A673 (cell line): ENCODE measurements at regions not wholly inside any gene's neighbourhood (a gene's known extent, or its start where the extent isn't known, plus 50 kb on each side); places are given as distances from the start of the nearest gene placed in this dataset.

ENCODE experiments used
- BruUV-seq: library from RNA; stranded (reverse); fragments of 400-500 nt; replicated peaks from 2 replicates; lab custom pipeline; 2021; lab: Mats Ljungman, UMichigan
- CTCF ChIA-PET: fragments of 300-600 bp; sonication (Branson Sonifier 250); formaldehyde crosslinking; loops from one replicate; lab custom pipeline; 2022; ENCODE audit warnings: antibody characterized with exemption; lab: Charles Lee
- POLR2A ChIA-PET: fragments of 300-600 bp; sonication (Branson Sonifier 250); formaldehyde crosslinking; loops from one replicate; lab custom pipeline; 2022; ENCODE audit warnings: antibody characterized with exemption; ENCODE audit not compliant: low non-redundant PET; lab: Charles Lee
- DNase-seq: peaks from one replicate; pipeline ENCODE4 v3.0.0-alpha.2; 2015; ENCODE audit warnings: low spot score
- H3K27ac ChIP-seq: fragments of 200-600 bp; sonication (generic); 2 replicates; pipeline ENCODE4 v1.5.1; 2016; ENCODE audit warnings: mixed run types, low read depth, mild to moderate bottlenecking, mixed read lengths, antibody characterized with exemption, low read length; ENCODE audit not compliant: poor library complexity, severe bottlenecking
- H3K27me3 ChIP-seq: fragments of 200-600 bp; sonication (generic); replicated peaks from 2 replicates; pipeline ENCODE4 v1.6.1; 2017; ENCODE audit warnings: mixed run types, low read depth, mild to moderate bottlenecking, mixed read lengths, antibody characterized with exemption, low read length; ENCODE audit not compliant: insufficient read depth, poor library complexity
- H3K36me3 ChIP-seq: fragments of 200-600 bp; sonication (generic); 2 replicates; pipeline ENCODE4 v1.6.1; 2016; ENCODE audit warnings: mixed run types, mild to moderate bottlenecking, mixed read lengths, antibody characterized with exemption, low read length; ENCODE audit not compliant: insufficient read depth, poor library complexity, severe bottlenecking
- H3K4me1 ChIP-seq: fragments of 200-600 bp; sonication (generic); 2 replicates; pipeline ENCODE4 v1.6.1; 2017; ENCODE audit warnings: mixed run types, mild to moderate bottlenecking, mixed read lengths, antibody characterized with exemption, low read length; ENCODE audit not compliant: insufficient read depth, poor library complexity, severe bottlenecking
- H3K4me3 ChIP-seq: fragments of 200-600 bp; sonication (generic); 2 replicates; pipeline ENCODE4 v1.5.1; 2016; ENCODE audit warnings: low read depth, mixed run types, mild to moderate bottlenecking, mixed read lengths, low read length; ENCODE audit not compliant: poor library complexity, severe bottlenecking
- H3K9me3 ChIP-seq: fragments of 200-600 bp; sonication (generic); 2 replicates; pipeline ENCODE4 v1.6.1; 2016; ENCODE audit warnings: mixed run types, low read depth, mild to moderate bottlenecking, mixed read lengths, antibody characterized with exemption, low read length; ENCODE audit not compliant: poor library complexity, severe bottlenecking
- CTCF ChIP-seq: fragments of 300-800, 200-600 bp; sonication (generic); conservative IDR thresholded peaks from 2 replicates; pipeline ENCODE4 v1.5.1; 2017; ENCODE audit warnings: low read depth, mild to moderate bottlenecking, antibody characterized with exemption, low read length, moderate library complexity, mixed read lengths
- EZH2 ChIP-seq: fragments of 200-600 bp; sonication (generic); IDR thresholded peaks from 2 replicates; pipeline ENCODE4 v1.6.1; 2017; ENCODE audit warnings: borderline replicate concordance, low read depth, mild to moderate bottlenecking, mixed read lengths, antibody characterized with exemption, low read length; ENCODE audit not compliant: poor library complexity, severe bottlenecking
- intact Hi-C: fragments of 100-400 bp; cut with micrococcal nuclease; formaldehyde crosslinking; loops from one replicate; pipeline ENCODE4 v1.10.0; 2022; ENCODE audit not compliant: unreplicated experiment

GRCh38 chr2:594297-594949 is 82.8 kb downstream of the TMEM18 start:
- DNase-seq = no peak
- no TSS peak for BruUV-seq
- intact Hi-C loops = no loop called here
- POLR2A ChIA-PET = no interaction called here
- CTCF ChIA-PET = no interaction called here
- no peaks in the 10 kb centered on the region for H3K9me3 ChIP-seq
- H3K27ac ChIP-seq = no peak overlapping the region
- H3K27me3 ChIP-seq = no peaks in the 10 kb centered on the region
- no peaks in the 10 kb centered on the region for H3K4me1 ChIP-seq
- no peak overlapping the region for H3K4me3 ChIP-seq
- TF ChIP-seq EZH2 (no peak), CTCF (no peak)
- H3K36me3 ChIP-seq = no peaks in the 10 kb centered on the region

GRCh38 chr2:593356-594026 is 83.7 kb downstream of the TMEM18 start:
- no TSS peak for BruUV-seq
- ChIA-PET CTCF (no interaction called here), POLR2A (no interaction called here)
- Histone ChIP-seq H3K27me3 (no peaks in the 10 kb centered on the region), H3K4me1 (no peaks in the 10 kb centered on the region), H3K4me3 (no peak overlapping the region), H3K36me3 (no peaks in the 10 kb centered on the region), H3K27ac (no peak overlapping the region), H3K9me3 (no peaks in the 10 kb centered on the region)
- intact Hi-C loops = no loop called here
- no peak for DNase-seq
- TF ChIP-seq EZH2 (no peak), CTCF (no peak)

GRCh38 chr2:592737-593136 is 84.5 kb downstream of the TMEM18 start:
- DNase-seq = no peak
- H3K4me1 ChIP-seq = no peaks in the 10 kb centered on the region
- CTCF ChIA-PET = no interaction called here
- no peak overlapping the region for H3K27ac ChIP-seq
- H3K36me3 ChIP-seq = no peaks in the 10 kb centered on the region
- POLR2A ChIA-PET = no interaction called here
- H3K9me3 ChIP-seq = no peaks in the 10 kb centered on the region
- no peaks in the 10 kb centered on the region for H3K27me3 ChIP-seq
- intact Hi-C loops = no loop called here
- H3K4me3 ChIP-seq = no peak overlapping the region
- BruUV-seq = no TSS peak
- TF ChIP-seq EZH2 (no peak), CTCF (no peak)
